ENCODE measurements at regions not wholly inside any gene's neighbourhood (a gene's known extent, or its start where the extent isn't known, plus 50 kb on each side); places are given as distances from the start of the nearest gene placed in this dataset.

DNA sequence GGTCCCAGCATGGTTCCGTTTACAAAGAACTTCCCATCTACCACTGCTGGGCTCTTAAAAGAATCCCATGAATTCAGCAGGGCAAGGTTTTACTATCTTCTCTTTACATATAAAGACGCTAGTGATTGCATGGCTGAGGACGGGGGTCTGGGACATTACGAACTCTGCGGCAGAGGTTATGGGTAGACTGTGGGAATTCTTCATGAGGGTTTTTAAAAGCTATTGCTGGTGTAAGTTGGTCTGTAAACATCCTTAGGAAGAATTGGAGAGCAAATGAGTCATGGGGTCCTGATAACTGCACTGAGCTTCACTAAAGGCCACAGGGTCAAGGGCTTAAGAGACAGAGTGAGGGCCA, 53.1 kb upstream of the TMEM72 start:
- TF ChIP-seq, protein P1, sequence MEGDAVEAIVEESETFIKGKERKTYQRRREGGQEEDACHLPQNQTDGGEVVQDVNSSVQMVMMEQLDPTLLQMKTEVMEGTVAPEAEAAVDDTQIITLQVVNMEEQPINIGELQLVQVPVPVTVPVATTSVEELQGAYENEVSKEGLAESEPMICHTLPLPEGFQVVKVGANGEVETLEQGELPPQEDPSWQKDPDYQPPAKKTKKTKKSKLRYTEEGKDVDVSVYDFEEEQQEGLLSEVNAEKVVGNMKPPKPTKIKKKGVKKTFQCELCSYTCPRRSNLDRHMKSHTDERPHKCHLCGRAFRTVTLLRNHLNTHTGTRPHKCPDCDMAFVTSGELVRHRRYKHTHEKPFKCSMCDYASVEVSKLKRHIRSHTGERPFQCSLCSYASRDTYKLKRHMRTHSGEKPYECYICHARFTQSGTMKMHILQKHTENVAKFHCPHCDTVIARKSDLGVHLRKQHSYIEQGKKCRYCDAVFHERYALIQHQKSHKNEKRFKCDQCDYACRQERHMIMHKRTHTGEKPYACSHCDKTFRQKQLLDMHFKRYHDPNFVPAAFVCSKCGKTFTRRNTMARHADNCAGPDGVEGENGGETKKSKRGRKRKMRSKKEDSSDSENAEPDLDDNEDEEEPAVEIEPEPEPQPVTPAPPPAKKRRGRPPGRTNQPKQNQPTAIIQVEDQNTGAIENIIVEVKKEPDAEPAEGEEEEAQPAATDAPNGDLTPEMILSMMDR (IDR thresholded peaks at IDR 0.05 in 2 of 3, conservative IDR thresholded peaks at IDR 0.05 in 1 of 3; ENCODE audit: borderline replicate concordance in 1 of 3, insufficient read depth in 1 of 3, low read depth in 2 of 3, low read length in 2 of 3), result no peak
- TF ChIP-seq POLR2A (IDR thresholded peaks at IDR 0.05; ENCODE audit: borderline replicate concordance, extremely low read depth, insufficient read depth, insufficient read length) (no peak), FOSL1 (IDR thresholded peaks at IDR 0.05; ENCODE audit: low read depth) (no peak), EZH2 (IDR thresholded peaks at IDR 0.05) (no peak), SRF (IDR thresholded peaks at IDR 0.05; ENCODE audit: low read depth) (no peak), SIN3A (IDR thresholded peaks at IDR 0.05; ENCODE audit: low read depth) (no peak), JUND (IDR thresholded peaks at IDR 0.05) (no peak)
- TF ChIP-seq, protein P2, sequence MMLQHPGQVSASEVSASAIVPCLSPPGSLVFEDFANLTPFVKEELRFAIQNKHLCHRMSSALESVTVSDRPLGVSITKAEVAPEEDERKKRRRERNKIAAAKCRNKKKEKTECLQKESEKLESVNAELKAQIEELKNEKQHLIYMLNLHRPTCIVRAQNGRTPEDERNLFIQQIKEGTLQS (IDR thresholded peaks at IDR 0.05), result no peak
- TF ChIP-seq, protein P3, sequence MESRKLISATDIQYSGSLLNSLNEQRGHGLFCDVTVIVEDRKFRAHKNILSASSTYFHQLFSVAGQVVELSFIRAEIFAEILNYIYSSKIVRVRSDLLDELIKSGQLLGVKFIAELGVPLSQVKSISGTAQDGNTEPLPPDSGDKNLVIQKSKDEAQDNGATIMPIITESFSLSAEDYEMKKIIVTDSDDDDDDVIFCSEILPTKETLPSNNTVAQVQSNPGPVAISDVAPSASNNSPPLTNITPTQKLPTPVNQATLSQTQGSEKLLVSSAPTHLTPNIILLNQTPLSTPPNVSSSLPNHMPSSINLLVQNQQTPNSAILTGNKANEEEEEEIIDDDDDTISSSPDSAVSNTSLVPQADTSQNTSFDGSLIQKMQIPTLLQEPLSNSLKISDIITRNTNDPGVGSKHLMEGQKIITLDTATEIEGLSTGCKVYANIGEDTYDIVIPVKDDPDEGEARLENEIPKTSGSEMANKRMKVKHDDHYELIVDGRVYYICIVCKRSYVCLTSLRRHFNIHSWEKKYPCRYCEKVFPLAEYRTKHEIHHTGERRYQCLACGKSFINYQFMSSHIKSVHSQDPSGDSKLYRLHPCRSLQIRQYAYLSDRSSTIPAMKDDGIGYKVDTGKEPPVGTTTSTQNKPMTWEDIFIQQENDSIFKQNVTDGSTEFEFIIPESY (IDR thresholded peaks at IDR 0.05; ENCODE audit: extremely low read depth, insufficient replicate concordance, low read length), result no peak

All from HCT116 (cell line).